ENCODE measurements at regions not wholly inside any gene's neighbourhood (a gene's known extent, or its start where the extent isn't known, plus 50 kb on each side); places are given as distances from the start of the nearest gene placed in this dataset.

DNA sequence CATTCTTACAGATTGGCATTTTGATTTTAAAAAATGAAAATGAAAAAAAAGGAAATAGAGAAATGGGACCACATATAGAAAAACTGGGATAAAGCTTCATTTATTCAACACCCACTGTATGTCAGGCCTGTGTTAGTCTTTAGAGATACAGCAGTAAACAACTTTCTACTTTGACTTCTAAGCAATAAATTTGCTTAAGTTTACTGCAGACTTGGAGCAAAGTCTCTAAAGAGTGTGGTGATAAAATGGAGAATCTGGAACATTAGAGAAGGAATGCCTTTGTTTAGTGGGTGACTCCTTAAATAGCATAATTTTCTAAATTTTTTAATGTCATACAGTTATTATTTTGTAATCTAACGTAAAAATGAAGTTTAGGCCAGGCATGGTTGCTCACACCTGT, 80.7 kb upstream of the CNKSR3 start:
- TF ChIP-seq, protein P1, sequence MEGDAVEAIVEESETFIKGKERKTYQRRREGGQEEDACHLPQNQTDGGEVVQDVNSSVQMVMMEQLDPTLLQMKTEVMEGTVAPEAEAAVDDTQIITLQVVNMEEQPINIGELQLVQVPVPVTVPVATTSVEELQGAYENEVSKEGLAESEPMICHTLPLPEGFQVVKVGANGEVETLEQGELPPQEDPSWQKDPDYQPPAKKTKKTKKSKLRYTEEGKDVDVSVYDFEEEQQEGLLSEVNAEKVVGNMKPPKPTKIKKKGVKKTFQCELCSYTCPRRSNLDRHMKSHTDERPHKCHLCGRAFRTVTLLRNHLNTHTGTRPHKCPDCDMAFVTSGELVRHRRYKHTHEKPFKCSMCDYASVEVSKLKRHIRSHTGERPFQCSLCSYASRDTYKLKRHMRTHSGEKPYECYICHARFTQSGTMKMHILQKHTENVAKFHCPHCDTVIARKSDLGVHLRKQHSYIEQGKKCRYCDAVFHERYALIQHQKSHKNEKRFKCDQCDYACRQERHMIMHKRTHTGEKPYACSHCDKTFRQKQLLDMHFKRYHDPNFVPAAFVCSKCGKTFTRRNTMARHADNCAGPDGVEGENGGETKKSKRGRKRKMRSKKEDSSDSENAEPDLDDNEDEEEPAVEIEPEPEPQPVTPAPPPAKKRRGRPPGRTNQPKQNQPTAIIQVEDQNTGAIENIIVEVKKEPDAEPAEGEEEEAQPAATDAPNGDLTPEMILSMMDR (IDR thresholded peaks at IDR 0.05): no peak
- TF ChIP-seq EZH2 (IDR thresholded peaks at IDR 0.05): no peak

All from neural progenitor cell (in vitro differentiated cells).